HG03103 (cell line): ENCODE measurements at regions not wholly inside any gene's neighbourhood (a gene's known extent, or its start where the extent isn't known, plus 50 kb on each side); places are given as distances from the start of the nearest gene placed in this dataset.

ENCODE experiments used
- ATAC-seq: cut with Tn5 transposase; IDR thresholded peaks from one replicate; pipeline ENCODE4 v1.9.1; 2021; ENCODE audit warnings: low read depth; ENCODE audit not compliant: unreplicated experiment

DNA sequence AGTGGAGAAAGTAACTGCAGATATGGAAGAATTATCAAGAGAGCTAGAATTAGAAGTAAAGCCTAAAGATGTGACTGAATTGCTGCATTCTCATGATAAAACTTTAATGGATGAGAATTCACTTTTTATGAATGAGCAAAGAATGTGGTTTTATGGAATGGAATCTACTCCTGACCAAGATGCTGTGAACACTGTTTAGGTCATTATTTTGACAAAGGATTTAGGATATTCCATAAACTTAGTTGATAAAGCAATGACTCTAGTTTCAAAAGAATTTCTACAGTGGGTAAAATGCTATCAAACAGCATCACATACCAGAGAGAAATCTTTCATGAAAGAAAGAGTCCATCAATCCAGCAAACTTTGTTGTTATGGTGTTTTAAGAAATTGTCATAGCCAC is 1317.7 kb upstream of the ACVR2A start:
- no peak for ATAC-seq

DNA sequence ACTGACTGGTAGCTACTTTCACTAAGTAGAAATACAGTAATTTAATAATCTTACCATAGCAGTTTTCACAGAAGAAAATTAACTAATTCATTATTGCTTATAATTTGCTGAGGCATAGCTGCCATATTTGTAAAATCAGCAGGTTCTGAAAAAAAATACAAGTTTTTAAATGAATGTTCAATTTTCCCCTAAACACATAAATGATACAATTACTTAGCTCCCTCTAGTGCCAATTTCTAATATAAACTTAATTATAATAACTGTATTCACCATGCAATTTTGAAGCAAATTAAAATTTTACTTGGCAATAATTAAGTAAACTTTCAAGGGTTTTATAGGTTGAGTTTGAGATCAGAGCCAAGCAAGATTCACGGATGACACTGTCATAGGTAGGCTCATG is 1321.6 kb upstream of the ACVR2A start:
- no peak for ATAC-seq

DNA sequence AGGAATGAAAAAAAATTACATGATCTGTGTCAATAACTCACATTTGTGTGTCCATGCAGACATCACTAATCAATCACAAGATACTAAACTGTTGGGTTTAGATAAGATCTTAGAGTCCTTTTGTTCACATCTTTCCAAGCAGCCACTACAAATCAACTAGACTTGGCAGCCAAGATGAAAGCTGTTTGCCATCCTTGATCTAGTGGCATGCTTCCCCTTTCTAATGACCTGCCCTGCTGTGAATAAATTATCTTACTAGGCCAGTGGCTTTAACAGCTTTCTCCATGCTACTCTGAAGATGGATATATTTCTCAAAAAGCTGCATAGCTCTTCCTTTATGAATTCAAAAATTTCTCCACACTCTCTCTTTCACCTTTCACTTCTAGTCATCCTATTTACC is 1338.0 kb upstream of the ACVR2A start:
- no peak for ATAC-seq

DNA sequence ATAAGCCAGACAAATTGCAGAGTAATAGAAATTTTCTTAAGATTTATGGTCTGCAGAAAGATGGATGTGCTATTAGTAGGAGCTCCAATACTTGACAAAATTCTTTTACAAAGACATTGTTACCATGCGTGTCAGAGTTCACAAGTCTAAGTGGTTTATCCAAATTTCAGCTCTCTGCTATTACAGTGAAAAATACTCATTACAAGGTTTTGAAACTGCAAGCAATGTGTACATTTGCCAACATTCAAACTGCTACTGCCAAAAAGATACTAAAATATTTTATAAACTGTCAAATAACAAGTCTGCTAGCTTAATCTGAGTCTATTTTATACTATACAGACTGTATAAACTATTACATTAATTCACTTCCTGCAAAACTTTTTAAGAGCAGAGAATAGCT is 1341.5 kb upstream of the ACVR2A start:
- ATAC-seq, result no peak

DNA sequence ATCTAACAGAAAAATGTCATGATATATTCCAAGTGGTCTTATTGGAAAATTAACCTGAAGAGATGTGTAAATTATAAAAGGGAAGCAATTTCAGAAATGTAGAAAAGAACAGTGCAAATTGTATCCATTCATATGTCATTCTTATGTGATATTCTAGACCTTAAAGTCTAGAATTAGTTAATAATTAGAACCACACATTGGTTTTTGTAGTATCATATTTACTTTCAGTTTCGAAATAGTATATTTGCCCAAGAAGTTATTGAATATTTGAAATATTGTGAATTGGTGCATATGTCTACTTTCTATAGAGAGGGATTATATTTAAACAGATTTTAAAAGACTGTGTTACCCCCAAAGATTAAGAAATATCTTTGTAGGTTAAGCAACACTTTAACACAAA is 1348.6 kb upstream of the ACVR2A start:
- no peak for ATAC-seq

DNA sequence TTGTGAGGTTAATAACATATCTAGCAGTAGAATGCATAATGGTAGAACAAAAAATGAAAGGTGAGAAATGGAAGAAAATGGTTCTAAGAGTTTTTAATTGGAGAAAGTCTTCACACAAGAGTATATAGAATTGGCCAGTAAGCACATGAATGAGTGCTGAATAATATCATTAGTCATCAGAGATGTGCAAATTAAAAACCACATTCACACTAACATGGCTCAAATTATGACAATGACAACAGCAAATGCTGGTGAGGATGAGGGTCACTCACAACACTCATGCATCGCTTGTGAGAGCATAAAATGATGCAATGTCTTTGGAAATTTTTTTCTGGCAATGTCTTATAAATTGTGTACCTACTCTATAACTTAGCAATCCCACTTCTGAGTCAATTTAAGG is 1355.4 kb upstream of the ACVR2A start:
- no peak for ATAC-seq

DNA sequence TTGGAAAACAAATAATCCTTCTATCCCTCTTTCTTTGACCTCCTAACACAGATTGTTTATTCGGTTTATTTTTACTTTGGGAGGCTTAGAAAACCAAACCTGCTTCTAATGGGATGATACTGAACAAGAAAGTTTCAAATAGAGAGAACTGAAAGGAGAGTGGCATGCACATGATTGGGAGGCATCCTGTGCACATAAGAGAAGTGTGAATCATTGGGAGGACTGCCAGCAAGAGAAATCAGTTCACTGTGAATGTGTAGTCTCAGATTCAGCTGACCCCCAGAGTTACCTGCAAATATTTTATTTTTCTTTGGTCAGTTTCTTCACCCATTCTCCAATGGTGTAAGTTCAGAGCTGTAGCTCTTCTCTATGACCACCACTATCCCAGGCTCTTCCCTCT is 1363.2 kb upstream of the ACVR2A start:
- ATAC-seq, result no peak

DNA sequence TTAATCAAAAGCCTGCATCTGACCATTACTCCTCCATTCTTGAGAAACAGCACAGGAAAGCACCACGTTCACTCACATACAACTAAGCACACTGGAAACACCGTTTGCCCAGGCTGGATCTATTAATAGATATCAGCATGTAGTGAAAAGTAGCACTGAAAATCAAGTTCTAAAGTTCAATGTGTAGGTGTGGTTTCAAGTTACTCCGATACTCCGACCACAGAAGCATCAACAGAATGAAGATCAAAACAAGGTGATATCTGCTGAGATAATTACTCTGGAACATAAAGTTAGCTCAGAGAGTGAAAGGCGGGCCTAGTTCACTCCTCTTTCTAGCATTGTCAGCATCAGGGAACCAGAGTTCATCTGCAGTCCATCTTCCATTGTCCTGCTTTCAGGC is 1367.4 kb upstream of the ACVR2A start:
- ATAC-seq, result no peak

DNA sequence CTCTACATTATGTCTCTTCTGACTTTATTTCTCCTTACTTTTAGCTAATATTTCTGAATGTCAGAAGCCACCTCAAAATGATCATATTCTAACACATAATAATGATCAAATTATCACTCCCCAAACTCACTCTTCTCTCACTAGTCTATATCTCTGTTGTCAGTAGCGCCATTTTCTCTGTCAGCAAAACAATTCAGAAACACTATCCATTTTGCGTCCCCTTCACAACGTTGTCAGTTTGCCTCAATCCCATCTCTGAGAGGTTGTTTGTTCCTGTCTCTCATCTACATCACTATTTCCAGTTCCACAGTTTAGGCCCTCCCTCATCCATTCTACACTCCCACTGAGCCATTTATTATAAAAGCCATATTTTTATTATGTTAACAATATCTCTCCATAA is 1376.3 kb upstream of the ACVR2A start:
- no peak for ATAC-seq

DNA sequence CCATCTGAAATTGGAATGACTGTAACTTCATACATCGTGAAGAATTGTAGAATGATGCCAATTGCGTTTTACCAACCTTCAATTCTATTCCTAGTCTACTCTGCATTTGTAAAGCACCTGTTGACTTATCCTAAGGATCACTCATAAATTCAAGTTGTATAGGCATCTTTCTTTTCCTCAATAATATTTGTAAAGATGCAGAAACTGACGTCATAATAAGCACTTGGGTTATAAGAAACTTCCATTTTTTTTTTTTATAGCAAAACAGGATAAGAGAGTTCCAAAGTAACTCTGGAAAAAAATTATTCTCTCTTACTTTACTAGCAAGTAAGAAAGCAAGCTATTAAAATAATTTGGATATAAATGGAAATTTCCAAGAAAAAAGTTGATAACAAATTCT is 1377.4 kb upstream of the ACVR2A start:
- no peak for ATAC-seq

DNA sequence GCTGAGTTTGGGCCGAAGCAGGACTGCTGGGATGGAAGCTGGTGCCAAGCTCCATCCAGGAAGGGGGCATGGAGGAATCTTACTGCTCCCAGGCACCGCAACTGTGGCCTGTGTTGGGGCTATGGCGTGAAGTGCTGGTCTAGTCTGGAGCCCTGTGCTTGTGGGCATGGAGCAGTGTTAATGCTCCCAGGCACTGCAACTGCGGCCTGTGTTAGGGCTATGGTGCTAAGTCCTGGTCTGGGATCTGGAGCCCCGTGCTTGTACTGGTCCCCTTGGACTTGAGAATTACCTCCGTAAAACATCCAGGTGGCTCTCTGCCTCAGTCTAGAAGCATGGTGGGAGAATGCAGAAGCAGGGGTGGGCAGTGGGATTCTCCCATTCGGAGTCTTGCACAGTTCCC is 1379.4 kb upstream of the ACVR2A start:
- no peak for ATAC-seq

DNA sequence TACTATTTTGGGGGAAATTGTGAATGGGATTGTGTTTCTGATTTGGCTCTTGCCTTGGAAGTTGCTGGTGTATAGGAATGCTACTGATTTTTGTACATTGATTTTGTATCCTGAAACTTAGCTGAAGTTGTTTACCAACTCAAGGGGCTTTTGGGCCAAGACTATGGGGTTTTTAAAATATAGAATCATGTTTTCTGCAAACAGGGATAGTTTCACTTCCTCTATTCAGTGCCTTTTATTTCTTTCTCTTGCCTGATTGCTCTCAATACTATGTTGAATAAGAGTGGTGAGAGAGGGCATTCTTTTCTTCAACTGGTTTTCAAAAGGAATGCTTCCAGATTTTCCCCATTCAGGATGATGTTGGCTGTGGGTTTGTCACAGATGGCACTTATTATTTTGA is 1383.8 kb upstream of the ACVR2A start:
- peak; percentile 57 for ATAC-seq

DNA sequence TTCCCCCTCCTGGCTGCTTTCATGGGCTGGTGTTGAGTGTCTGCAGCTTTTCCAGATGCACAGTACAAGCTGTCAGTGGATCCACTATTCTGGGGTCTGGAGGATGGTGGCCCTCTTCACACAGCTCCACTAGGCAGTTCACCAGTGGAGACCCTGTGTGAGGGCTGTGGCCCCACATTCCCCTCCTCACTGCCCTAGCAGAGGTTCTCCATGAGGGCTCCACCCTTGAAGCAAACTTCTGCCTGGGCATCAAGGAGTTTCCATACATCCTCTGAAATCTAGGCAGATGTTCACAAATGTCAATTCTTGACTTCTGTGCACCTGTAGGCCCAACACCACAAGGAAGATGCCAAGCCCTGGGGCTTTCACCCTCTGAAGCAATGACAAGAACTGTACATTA is 1386.2 kb upstream of the ACVR2A start:
- ATAC-seq, result no peak

DNA sequence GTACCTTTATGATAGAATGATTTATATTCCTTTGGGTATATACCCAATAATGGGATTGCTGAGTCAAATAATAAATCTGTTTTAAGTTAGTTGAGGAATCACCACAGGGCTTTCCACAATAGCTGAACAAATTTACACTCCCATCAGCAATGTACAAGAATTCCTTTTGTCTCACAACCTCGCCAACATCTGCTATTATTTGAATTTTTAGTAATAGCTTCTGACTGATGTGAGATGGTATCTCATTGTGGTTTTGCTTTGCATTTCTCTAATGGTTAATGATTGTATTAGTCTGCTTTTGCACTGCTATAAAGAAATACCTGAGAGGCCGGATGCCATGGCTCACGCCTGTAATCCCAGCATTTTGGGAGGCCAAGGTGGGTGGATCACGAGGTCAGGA is 1387.6 kb upstream of the ACVR2A start:
- no peak for ATAC-seq

DNA sequence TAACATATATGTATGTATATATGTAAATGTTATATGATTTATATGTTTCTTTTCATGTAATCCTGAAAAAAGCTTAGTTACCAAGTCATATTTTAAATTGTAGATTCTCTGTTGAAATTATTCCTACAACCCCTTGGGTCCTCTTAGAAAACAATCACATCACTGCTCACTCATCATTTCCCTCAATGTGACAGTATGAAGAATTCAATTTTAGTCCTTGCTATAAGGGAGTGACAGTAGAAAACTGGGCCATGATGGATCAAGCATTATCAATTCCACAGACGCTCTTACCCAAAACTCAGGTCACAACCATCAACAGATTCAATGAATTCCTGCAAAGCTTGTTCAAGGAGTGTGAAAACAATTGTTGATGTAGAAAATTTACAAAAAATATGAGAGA is 1389.5 kb upstream of the ACVR2A start:
- no peak for ATAC-seq

DNA sequence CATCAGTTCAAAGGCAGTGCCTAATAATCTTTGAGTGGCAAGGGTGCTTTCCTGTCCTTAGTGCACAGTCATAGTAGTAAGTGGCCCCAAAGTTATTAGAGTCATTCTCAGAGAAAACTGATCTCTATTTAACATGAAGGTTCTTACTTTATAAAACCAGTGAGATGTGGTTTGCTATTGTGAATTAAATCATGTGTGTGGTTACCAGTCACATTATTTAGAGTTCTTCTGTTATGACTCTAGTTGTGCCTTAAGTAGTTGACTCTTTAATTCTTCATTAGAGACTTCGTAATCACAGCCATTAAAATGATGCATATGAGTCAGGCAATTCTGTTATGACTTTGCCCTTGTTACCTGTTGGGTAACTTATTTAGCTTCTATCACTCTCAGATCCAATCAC is 1392.9 kb upstream of the ACVR2A start:
- ATAC-seq, result no peak

DNA sequence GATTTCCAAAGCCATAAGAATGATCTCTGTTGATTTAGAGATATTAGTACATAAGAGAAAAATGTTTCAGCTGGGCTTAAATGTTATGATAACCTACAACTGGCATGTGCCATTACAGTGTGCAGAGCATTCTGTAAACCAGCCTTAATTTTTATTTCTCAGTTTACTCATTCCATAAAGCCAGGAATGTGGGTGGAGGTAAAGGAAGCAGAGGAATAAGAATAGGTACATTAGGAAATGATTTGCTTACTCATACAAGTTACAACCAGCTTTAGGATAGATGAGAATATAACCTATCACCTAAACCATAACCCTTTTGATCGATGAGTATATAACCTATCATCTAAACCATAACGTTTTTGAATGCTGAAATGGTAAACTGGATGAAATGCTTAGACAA is 1394.7 kb upstream of the ACVR2A start:
- ATAC-seq, result no peak

DNA sequence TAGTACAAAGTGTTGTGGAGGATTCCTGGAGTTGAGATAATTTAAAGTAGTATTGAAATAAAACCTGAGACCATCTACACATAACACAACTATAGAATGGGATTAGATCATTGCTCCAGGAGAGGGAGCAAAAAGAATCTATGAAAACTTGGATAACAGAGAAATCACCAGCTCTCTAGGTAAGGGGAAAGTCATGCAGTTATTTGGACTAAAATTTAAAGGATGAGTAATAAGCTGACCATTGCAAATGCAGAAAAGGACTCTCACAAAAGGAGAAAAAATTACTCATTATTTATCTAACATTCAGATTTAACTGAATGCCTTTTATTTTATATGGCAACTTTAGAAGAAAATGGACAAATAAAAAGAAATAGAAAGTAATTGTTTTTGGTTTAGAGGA is 1399.8 kb upstream of the ACVR2A start:
- ATAC-seq, result no peak

DNA sequence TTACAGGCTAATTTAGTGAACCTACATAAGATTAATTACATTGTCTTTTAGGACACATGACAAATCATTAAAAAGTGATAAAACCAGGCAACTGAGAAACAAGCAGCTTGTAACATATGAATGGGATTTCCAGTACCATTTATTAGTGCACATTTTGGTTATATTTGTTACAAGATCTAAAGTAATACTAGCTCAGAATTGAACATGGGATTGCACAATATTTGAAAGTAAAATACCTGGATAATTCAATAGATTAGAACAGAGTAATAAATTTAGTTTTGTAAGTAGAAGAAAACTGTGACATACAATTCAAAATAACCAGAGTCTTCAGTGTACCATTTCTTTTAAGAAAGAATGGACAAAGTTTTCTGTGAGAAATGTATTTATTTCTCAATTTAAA is 1400.7 kb upstream of the ACVR2A start:
- no peak for ATAC-seq

DNA sequence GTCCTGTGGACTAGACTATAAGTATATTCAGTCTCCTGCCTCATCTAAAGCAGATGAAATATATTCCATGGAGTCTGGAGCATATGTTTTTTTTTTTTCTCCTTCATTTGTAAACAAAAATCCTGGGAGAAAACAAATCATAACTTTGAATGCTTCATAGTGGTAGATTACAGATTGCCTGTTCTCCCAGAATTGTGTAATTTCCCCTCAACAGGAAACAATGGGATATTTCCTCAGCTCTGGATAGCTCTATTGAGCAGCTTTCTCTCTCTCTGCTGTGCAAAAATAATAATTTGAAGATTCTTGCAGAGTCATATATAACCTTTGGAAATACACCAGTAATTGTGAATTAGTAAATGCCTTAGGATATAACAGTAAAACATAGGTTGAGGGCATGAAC is 1406.6 kb upstream of the ACVR2A start:
- no peak for ATAC-seq

DNA sequence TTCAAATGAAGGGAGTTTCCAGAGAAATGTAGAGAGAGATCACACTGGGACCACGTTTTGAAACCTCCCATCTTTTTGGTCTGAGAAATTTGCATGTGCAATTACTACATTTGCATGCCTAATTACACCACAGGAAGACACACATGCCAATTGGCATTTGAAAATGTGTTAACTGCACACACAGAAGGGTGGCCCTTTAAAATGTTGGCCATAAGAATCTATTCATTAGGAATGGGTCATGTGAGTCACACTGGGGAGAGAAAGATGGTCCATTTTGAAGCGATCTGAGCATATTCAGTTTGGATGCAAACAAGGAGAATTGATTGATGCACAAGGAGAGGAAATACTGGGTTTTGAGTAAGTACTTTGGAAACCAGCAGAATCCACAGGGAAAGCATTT is 1407.1 kb upstream of the ACVR2A start:
- no peak for ATAC-seq

DNA sequence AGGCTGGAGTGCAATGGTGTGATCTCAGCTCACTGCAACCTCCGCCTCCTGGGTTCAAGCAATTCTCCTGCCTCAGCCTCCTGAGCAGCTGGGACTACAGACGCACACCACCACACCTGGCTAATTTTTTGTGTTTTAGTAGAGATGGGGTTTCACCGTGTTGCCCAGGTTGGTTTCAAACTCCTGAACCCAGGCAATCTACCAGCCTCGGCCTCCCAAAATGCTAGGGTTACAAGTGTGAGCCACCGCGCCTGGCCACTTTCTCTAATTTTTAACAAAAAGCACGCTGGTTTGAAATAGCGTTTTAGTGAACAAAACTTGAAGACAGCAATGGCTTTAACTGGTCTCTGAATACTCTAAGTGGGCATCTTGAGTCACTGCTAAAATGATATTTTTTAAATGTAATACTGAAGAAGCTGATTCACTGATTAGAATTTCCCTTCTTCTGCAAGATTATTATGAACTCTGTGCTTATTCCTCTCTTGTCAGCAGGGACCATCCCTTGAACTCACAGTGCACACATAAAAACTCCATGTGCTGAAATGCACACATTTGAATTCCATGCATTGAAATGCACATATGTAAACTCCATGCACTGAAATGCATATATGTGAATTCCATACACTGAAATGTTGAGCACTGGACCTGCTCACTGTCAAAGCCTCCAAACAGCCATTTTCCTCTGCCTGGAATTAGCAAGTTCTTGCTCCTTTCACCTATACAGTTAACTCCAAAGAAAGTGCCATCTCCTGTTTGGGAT is 1411.5 kb upstream of the ACVR2A start:
- no peak for ATAC-seq

DNA sequence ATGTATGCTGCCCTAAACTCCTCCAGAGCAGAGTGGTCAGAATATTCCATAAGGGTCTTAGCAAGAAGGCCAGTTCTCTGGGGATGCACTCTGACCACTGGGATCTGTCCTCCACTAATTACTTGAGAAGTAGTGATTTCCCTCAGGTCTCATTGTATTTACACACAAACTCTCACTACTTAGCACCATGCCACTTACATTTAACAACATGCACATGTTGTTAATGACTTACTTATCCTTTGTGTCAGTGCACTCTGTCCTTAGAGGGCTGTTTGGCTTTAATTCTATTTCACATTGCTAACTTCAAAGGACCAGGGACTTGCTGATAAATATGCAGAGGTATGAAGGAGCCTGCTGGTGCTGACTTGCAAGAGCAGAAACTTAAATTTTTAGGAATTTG is 1415.5 kb upstream of the ACVR2A start:
- ATAC-seq, result no peak
